Pulmonary artery endothelial cell (primary cell): ENCODE measurements at regions not wholly inside any gene's neighbourhood (a gene's known extent, or its start where the extent isn't known, plus 50 kb on each side); places are given as distances from the start of the nearest gene placed in this dataset.

ENCODE experiments used
- DNase-seq: peaks from one replicate; pipeline ENCODE4 v3.0.0-alpha.2; 2011; ENCODE audit warnings: low read depth, low spot score

GRCh38 chr5:15447209-15447608 lies 52.8 kb upstream of the FBXL7 start:
- no peak for DNase-seq

GRCh38 chr5:15446552-15446951 lies 53.4 kb upstream of the FBXL7 start:
- no peak for DNase-seq

- no peak for DNase-seq
These were observed 57.8 kb upstream of the FBXL7 start for GRCh38 chr5:15442193-15442570.

- no peak for DNase-seq
These were observed 58.4 kb upstream of the FBXL7 start for GRCh38 chr5:15441433-15442192.

- no peak for DNase-seq
These were observed 59.5 kb upstream of the FBXL7 start for GRCh38 chr5:15440434-15440833.

- no peak for DNase-seq
These were observed 60.2 kb upstream of the FBXL7 start for GRCh38 chr5:15439801-15440200.

GRCh38 chr5:15433709-15434108 lies 66.3 kb upstream of the FBXL7 start:
- DNase-seq: no peak

GRCh38 chr5:15431923-15432322 lies 68.1 kb upstream of the FBXL7 start:
- no peak for DNase-seq

GRCh38 chr5:15425766-15426165 lies 74.2 kb upstream of the FBXL7 start:
- no peak for DNase-seq

GRCh38 chr5:15424769-15425168 lies 75.2 kb upstream of the FBXL7 start:
- DNase-seq: no peak

GRCh38 chr5:15421921-15422412 lies 78.0 kb upstream of the FBXL7 start:
- no peak for DNase-seq

GRCh38 chr5:15421381-15421780 lies 78.6 kb upstream of the FBXL7 start:
- DNase-seq: no peak

- DNase-seq: no peak
These were observed 79.8 kb upstream of the FBXL7 start for GRCh38 chr5:15420201-15420600.

GRCh38 chr5:15417156-15417555 lies 82.8 kb upstream of the FBXL7 start:
- no peak for DNase-seq

GRCh38 chr5:15406478-15406877 lies 93.5 kb upstream of the FBXL7 start:
- DNase-seq: no peak

GRCh38 chr5:15393146-15393545 lies 106.8 kb upstream of the FBXL7 start:
- DNase-seq: no peak

- DNase-seq: no peak
These were observed 108.1 kb upstream of the FBXL7 start for GRCh38 chr5:15391704-15392397.

GRCh38 chr5:15388866-15389265 lies 111.1 kb upstream of the FBXL7 start:
- DNase-seq: no peak

GRCh38 chr5:15387931-15388524 lies 112.0 kb upstream of the FBXL7 start:
- DNase-seq: no peak

- DNase-seq: no peak
These were observed 113.9 kb upstream of the FBXL7 start for GRCh38 chr5:15386122-15386521.

- no peak for DNase-seq
These were observed 114.4 kb upstream of the FBXL7 start for GRCh38 chr5:15385553-15385952.

- DNase-seq: no peak
These were observed 114.9 kb upstream of the FBXL7 start for GRCh38 chr5:15385037-15385436.

- DNase-seq: no peak
These were observed 115.4 kb upstream of the FBXL7 start for GRCh38 chr5:15384581-15384980.
